ENCODE measurements at regions not wholly inside any gene's neighbourhood (a gene's known extent, or its start where the extent isn't known, plus 50 kb on each side); places are given as distances from the start of the nearest gene placed in this dataset.

DNA sequence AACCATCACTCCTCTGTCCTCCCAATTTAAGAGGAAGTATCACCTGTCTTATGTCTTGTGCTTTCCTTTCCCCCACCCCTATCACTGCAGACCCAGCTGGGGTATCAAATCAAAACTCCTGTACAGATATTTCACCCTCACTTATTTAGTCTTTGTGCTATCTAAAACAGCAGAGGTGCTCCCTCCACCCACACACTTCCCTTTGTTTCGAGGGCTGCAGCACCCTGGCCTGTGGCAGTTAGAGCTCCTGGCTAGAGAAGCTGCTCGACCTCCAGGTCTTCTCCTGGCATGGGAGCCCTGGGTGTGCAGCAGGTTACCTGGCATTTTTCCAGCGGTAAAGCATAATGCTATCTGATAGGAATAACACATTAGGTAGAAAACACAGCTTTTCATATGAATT, 181.4 kb upstream of the BCL6 start:
- no peaks in the 10 kb centered on the region for H3K4me1 ChIP-seq
- H3K4me3 ChIP-seq, result no peak overlapping the region
- DNase-seq, result no peak
- no peaks in the 10 kb centered on the region for H3K36me3 ChIP-seq
- TF ChIP-seq, protein P1, sequence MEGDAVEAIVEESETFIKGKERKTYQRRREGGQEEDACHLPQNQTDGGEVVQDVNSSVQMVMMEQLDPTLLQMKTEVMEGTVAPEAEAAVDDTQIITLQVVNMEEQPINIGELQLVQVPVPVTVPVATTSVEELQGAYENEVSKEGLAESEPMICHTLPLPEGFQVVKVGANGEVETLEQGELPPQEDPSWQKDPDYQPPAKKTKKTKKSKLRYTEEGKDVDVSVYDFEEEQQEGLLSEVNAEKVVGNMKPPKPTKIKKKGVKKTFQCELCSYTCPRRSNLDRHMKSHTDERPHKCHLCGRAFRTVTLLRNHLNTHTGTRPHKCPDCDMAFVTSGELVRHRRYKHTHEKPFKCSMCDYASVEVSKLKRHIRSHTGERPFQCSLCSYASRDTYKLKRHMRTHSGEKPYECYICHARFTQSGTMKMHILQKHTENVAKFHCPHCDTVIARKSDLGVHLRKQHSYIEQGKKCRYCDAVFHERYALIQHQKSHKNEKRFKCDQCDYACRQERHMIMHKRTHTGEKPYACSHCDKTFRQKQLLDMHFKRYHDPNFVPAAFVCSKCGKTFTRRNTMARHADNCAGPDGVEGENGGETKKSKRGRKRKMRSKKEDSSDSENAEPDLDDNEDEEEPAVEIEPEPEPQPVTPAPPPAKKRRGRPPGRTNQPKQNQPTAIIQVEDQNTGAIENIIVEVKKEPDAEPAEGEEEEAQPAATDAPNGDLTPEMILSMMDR (IDR thresholded peaks at IDR 0.05), result no peak
- no peaks in the 10 kb centered on the region for H3K27me3 ChIP-seq
- no peak overlapping the region for H3K27ac ChIP-seq
- ATAC-seq, result no peak
- intact Hi-C loops (cut with DNase I), result no loop called here
- peaks cover 0 to 11% of the 10 kb centered on the region in 2 donors for H3K9me3 ChIP-seq

DNA sequence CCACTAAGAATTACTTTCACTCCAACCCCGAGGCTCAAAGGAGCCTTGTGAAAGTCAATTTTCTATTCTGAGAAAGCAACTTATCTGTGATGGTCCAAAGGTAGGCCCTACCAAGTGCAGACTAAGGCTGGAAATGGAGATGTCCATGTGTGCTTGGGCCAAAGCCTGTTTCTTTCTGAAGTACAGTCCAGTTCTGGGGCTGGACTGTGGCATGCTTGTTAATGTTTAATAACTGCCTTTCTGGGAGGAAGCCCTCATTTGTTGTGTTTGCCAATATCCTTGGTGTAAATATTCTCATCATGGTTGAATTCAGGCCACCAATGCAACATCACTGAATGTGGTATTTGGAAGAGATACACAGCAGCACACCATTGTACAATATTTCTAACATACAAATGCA, 182.3 kb upstream of the BCL6 start:
- H3K27ac ChIP-seq, result no peak overlapping the region
- intact Hi-C loops (cut with DNase I), result no loop called here
- no peak for ATAC-seq
- no peaks in the 10 kb centered on the region for H3K27me3 ChIP-seq
- no peak for DNase-seq
- H3K9me3 ChIP-seq, result peaks cover 0 to 11% of the 10 kb centered on the region in 2 donors
- H3K4me1 ChIP-seq, result no peaks in the 10 kb centered on the region
- TF ChIP-seq, protein P1 (IDR thresholded peaks at IDR 0.05), result no peak
- no peaks in the 10 kb centered on the region for H3K36me3 ChIP-seq
- no peak overlapping the region for H3K4me3 ChIP-seq

DNA sequence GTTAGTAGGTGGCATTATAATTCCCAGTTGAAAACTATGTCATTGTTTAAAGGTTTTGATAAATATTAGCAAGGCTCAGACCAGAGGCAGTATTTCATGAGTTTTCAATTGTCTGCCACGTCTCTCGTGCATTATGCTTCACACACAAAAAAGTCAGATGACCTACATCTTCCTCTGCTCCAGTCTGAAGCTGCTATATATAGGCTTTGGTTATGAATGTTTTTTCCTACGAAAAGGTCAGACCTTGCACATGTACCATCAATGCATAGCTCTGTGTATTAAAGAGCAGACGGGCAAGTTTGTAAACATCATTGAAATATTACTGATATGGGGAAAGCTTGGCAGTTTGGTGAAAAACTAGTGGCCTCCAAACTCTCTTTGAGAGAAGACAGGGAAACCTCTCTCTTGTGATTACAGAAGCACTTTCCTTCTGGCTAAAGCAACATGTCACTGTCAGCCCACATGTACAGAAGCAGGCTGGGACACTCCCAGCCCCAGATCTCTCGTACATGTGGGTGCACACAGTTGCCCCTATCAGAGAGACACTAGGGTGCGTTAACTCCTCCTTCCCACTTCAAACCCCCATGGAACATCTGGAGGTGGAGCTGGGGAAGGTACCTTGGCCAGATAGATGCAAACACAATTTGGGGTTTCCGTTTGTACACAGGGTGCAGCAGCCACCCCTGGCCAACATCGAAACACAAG, 184.0 kb upstream of the BCL6 start:
- no peaks in the 10 kb centered on the region for H3K4me1 ChIP-seq
- intact Hi-C loops (cut with DNase I), result no loop called here
- no peaks in the 10 kb centered on the region for H3K27me3 ChIP-seq
- ATAC-seq, result no peak
- H3K9me3 ChIP-seq, result peaks cover 0 to 9% of the 10 kb centered on the region in 2 donors
- H3K4me3 ChIP-seq, result no peak overlapping the region
- H3K36me3 ChIP-seq, result no peaks in the 10 kb centered on the region
- TF ChIP-seq, protein P1 (IDR thresholded peaks at IDR 0.05), result no peak
- no peak for DNase-seq
- no peak overlapping the region for H3K27ac ChIP-seq

DNA sequence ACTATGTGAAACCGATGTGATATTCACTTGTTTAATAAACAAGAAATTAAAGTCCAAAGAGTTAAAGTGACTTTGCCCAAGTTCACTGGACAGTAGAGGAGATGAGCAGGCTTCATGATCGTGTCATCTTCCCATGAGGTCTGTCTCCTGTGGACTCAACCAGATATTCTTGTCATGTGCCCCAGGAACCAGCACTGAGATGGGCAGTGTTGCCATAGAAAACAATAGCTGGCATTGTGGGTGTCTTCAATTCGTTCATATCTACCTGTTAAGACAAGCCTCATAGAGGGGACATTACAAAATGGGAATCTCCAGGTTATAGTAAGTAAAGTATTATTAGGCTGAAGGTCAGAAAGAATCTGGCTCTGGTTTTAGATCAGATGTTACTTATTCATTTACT, 184.8 kb upstream of the BCL6 start:
- Histone ChIP-seq H3K9me3 (peaks cover 0 to 2% of the 10 kb centered on the region in 2 donors), H3K4me3 (no peak overlapping the region), H3K27ac (no peak overlapping the region), H3K36me3 (no peaks in the 10 kb centered on the region), H3K4me1 (no peaks in the 10 kb centered on the region), H3K27me3 (no peaks in the 10 kb centered on the region)
- DNase-seq, result no peak
- TF ChIP-seq, protein P1 (IDR thresholded peaks at IDR 0.05), result no peak
- intact Hi-C loops (cut with DNase I), result no loop called here
- ATAC-seq, result no peak

DNA sequence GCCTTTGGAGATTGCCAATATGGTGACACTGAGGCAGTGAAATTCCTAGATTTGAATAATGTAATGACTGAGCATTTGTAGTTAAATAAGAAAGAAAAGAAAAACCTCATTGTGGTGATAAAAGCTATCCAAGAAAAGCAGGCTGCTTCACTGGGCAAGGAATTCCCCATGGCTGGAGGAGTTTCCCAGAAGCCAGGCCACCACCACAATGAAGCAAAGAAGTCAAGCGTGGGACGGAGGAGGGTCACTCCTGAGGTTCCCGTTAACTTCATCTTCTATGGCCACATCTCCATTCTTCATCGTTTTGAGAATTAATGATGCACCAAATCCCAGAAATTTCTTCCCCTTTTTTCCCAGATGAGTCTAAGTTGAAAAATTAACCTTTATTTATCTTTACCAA, 185.8 kb upstream of the BCL6 start:
- Histone ChIP-seq H3K27ac (no peak overlapping the region), H3K36me3 (no peaks in the 10 kb centered on the region), H3K9me3 (no peaks in the 10 kb centered on the region), H3K4me3 (no peak overlapping the region), H3K4me1 (peaks cover 0 to 6% of the 10 kb centered on the region in 2 donors), H3K27me3 (no peaks in the 10 kb centered on the region)
- ATAC-seq (no peak), DNase-seq (no peak)
- TF ChIP-seq, protein P1 (IDR thresholded peaks at IDR 0.05), result no peak
- intact Hi-C loops (cut with DNase I), result no loop called here
